NCI-H69 (cell line): ENCODE measurements at regions not wholly inside any gene's neighbourhood (a gene's known extent, or its start where the extent isn't known, plus 50 kb on each side); places are given as distances from the start of the nearest gene placed in this dataset.

ENCODE experiments used
- DNase-seq: peaks from one replicate; lab custom pipeline; 2025; lab: John Stamatoyannopoulos, UW

DNA sequence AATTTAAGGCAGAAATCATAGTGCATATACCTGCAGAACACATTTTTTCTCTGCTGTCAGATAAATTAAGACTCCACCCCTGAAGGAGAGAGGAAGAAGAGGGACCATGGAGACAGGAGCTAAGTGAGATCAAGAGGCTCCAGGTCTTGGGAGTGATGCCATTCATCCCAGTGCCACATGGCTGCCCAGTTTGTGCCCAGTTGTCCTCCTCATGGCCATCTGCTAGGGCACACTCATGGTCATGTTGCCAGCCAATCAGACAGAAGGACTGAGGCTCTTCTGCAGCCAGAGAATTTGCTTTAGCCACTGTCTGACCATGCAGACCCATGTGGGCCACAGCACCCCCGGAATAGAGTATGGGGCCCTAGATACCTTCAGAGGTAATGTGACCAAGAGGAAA is 270.5 kb upstream of the PROK2 start:
- DNase-seq = no peak

DNA sequence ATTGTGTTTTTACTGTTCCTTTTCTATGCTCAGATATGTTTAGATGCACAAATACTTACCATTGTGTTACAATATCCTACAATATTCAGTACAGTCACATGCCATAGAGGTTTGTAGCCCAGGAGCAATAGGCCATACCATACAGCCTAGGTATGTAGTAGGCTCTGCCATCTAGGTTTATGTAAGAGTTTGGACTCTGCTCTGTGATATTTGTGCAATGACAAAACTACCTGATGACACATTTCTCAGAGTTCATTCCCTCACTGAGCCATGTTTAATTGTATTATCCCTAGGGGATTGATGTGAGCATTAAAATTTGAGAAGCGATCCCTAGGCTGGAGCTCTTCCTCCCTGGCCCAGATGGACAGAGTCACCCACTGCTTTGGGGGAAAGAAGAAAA is 270.0 kb upstream of the PROK2 start:
- DNase-seq = no peak

DNA sequence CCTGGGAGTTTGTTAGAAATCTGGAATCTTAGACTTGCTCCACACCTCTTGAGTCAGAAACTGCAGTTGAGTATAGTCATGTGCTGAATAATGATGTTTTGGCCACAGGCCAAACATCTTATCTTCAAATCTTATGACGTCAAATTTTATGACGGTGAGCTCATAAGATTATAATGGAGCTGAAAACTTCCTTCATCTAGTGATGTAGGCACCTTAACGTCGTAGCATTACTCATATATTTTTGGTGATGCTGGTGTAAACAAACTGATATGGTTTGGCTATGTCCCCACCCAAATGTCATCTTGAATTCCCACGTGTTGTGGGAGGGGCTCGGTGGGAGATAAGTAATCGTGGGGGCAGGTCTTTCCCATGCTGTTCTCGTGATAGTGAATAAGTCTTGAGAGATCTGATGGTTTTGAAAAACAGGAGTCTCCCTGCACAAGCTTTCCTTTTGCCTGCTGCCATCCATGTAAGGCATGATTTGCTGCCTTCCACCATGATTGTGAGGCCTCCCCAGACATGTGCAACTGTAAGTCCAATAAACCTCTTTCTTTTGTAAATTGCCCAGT is 268.0 kb upstream of the PROK2 start:
- no peak for DNase-seq

DNA sequence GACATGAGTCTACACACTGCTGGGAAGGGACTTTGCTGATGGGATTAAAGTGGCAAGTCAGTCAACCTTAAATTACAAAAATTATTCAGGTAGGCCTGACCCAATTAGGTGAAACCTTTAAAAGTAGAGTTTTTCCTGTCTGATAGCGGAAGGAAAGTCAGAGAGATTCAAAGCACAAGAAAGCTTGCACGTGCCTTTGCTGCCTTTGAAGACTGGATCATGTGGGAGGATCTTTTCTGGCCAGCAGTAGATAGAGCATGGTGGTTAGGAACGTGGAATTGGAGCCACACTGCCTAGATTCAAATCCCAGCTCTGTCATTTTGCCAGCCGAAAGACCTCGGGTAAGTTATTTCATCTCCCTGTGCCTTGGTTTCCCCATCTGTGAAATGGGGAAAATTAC is 265.8 kb upstream of the PROK2 start:
- DNase-seq = no peak

DNA sequence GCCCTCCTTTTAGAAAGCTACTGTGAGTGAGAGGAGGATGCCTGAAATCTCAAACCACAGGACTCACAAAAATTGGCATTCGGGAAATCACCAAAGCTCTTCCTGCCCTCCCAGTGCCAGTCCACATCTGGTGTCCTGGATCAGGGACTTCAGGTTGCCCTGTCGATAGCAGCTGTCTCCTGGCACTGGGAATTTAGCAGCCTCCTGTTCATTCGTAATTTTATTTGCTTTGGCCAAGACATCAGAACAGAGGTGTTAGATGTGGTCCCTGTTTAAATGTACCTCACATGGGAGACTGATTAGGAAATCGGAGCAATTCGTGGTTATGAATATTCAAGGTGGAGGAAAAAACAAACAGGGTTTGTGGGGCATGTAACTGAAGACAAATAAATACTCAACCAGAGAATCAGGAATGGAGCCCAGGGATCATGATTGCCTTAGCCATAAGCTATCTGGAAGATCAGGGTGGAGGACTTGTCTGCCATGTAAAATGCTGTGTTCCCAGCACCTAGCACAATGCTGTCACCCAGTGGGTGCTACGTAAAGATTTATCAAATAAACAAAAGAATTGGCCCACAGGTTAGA is 265.2 kb upstream of the PROK2 start:
- peak; percentile 81 for DNase-seq

DNA sequence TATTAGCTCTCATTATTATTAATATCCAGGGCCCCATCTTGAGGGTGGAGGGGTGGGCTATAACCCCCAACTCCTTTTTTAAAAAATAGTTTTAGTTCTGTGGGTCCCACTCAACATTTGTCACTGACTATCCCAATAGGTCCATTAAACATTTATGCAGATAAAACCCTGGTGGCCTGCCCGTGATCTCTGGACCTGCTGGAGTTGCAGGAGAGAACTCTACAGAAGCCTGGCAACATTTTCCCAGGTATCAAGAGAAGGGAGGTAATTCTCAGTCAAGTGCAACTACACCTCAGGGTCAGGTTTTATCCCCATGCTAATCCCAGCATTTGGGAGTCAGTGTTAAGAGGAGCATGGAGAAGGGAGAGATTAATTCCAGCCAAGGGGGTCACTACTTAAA is 264.4 kb upstream of the PROK2 start:
- no peak for DNase-seq

DNA sequence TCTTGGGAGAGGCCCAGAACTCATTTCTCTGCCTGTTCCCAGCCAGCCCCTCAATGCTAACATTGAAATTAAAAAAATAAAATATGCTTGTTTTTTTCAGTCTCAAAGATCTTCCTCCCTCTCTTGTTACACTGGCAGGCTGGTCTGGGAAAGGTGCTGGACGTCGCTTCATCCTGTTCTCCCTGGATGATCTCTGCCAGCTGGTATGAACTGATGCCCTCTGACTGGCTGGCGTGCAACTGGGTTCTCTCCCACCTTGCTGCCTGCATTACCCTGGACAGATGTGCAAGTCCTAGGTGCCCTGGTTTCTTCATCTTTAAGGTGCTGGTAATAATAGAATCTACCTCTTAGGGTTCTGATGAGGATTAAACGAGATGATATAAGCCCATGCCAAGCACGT is 263.9 kb upstream of the PROK2 start:
- no peak for DNase-seq

DNA sequence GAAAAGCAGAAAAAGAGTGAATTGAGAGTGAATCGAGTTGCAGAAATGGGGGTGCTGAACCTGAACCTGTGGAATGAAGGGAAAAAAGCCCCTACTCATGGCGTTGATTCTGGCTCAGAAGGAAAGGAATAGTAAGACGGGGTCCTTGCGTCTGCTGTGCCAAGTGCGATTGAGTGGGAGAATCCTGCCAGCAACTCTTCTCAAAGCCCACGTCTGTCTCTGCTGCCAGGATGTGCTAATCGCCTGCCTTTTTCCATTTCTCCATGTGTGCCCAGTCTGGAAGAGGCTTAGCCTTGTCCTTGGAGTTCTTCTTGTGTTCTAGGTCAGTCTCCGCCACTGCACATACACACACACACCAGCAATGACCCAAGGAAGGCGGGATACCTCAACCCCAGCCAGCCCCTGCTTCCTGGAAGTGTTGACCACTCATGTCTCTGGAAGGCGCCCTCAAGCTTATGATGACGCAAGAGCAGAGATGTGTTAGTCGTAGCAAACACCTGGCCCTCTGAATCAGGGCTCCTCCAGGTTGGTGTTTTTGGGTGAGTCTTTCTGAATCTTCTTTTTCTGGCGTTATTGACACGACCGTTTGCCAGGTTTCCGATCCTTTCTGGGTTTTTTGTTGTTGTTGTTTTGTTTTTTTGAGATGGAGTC is 262.4 kb upstream of the PROK2 start:
- DNase-seq = no peak

DNA sequence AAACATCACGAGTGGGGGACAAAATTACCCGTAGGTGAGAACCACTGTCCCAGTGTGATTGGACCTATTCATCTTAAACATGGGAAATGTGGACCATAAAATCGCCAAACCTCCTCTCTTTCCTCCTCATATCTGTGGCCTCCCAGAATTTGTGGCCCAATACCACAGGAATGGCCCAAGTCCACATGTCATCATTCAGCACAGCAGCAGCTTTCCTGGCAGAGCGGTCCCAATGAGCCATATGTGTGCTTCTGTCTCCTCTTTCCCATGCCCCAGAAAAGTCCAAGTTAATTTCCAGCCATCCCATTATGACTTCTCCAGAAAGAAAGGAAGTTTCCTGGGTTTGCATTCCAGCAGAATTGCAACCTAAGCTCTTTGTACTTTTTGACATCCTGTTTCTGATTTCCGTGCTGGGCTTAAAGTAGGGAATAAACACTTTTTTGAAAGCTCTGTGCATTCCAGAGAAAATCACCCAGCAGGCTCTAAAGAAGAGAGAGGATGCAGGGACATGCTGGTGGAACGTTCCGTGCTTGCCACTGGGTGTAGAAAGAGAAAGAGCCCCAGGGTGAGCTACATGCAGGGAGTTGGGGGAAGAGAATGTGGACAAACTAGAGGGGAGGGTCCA is 259.4 kb upstream of the PROK2 start:
- DNase-seq = peak; percentile 18

DNA sequence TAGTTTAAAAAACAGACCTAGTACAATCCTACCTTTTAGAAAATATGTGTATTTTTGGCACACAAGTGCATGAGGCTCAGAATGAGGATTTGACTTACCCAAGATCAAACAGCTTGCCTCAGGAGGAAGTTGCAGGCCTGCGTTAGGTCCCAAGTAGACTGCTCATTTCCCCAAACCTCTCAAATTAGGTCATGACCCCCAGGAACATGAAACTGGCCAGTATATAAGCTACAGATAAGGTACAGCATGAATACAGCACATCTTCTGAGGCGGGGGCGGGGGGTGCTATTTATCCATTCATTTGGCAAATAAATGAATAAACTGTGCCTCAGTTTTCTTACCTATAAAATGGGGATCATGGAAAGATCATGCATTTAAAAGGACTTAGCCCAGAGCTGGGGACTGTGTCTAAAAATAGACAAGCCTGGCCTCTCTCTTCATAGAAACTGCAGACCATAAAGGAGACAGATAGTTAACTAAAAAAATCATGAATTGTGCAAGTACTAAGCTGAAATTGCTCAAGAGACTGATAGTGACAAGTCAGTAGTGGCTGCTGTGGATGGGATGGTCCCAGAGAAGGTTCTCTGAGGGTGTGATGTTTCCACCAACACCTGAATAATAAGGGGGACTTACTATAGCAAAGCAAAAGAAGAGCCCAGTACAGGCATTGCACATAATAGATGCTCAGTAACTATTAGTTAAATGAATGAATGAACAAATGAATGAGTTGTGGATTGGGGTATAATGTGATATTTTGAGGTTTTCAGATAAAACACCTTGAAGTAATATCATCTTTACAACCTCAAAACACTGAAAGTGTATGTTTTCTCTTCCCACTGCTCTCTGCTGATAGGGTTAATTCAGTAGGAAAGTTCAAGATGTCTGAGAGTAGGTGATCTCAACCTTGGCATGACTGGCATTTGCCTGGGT is 258.5 kb upstream of the PROK2 start:
- DNase-seq = no peak

DNA sequence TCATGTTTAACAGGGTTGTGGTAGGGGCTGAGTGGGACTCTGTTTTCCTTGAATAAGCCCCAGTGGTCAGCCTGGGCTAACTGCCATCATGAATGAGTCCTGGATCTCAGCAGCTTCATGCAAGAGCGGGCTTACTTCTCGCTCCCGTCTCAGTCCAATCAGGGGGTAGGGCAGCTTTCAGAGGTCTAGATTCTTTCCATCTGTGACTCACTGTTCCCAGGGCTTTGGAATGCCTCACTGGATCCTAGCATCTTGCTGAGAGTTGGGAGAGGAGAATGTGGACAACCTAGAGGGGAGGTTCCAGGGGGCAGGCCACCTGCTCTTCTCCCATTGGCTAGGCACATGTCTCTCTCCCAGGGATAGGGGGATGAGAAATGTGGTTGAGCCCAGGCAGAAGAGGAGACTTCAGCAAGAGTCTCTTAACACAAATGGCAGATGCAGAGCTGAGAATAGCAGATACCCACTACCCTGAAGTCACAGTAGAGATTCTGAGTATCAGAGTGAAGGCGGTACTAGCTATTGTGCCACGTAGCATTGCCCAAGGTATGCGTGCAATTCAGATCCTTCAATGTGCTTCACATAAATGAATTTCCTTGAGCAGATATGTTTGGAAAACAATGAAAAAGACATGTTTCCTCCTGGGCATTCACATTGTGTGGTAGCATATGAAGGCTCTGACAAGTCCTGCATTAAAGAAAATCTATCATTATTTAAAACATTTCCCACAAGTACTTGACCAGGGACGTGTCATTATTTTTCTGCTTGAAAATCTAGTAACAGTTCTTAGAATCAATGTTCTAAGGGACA is 257.7 kb upstream of the PROK2 start:
- no peak for DNase-seq

DNA sequence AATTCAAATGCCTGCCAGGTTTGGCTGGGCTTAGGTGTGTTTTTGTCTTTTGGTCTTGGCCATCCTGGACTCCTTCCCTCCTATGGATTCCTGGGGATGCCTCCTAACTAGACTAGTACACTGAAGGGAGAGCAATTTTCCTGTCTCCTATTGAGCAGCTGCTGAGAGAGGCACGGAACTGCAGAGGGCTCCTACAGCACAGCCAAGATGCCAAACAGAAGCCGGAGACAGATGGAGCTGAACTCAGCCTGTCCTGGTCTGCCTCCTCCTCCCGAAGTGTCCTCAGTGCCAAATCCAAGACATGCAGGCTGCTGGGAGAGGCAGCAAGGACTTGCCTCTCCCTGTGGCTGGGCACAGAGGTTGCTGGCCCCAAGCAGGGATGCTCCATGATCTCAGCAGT is 256.6 kb upstream of the PROK2 start:
- DNase-seq = peak; percentile 68

DNA sequence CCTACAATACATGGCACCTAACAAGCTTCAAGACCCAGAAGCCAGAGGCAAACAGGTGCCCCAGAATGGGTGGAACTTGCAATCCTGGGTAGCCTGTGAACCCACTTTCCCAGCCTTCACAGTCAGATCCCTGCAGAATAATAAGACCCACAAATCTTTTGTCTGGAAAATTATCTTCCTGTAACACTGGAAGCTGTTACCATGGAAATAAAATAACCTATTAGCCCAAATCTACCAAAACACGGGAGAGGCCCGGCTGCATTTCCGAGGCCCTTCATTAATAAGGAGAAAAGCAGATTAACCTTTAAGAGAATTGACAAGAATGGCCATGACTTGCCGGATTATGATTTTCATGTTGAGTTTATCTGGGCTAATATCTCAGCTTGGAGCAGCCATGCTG is 256.1 kb upstream of the PROK2 start:
- DNase-seq = no peak

DNA sequence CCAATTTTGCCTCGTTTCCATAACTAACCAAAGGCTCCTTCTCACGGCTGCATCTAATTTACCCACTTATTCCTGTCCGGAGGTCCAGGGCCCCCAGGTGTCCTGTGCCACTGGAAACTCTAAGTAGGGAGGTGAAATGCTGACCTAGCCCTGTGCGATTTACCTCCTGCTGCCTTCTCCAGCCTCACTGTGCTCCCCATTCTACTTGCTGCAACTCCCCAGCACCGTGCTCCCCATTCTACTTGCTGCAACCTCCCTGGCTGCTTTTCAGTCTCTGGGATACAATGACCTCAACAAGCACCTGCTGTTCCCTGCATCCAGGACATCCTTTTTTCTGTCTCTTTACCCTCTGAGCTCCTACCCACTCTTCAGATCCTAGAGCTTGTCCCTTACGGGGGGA is 254.7 kb upstream of the PROK2 start:
- DNase-seq = no peak

DNA sequence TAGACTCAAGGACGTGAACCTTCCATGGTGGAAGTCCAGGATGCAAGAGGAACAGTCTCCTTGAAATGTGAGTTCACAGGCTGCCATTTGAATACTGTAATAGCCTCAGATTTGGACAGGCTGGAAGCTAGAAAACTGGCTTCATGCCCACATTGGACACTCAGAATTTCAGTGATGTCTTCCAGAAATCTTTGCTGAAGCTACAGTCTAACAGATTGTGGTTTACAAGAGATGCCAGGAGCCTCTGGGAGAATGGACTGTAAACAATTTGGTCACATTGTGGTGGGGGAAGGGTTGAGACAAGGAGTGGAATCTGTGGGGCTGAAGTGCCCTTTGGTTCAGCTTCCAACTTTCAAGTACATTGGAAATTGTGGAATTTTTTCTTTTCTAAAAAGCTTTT is 252.0 kb upstream of the PROK2 start:
- no peak for DNase-seq

DNA sequence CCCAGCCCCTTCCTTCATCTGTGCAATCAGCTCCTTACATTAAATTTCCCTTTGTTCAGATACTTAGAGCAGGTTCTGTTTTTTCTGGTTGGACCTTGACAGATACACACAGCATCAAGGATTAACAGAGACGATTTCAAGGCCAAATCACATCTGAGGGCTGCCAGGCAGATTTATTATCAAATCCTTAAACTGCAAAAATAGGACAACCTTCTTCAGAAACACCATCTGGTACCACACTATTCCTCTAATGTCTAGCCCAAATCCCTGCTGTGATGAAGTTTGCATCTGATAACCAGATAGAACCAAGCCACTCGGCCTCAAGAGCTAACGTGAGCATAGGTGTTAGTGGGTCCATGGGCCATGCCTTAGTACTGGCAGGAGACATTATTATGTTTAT is 250.7 kb upstream of the PROK2 start:
- no peak for DNase-seq

DNA sequence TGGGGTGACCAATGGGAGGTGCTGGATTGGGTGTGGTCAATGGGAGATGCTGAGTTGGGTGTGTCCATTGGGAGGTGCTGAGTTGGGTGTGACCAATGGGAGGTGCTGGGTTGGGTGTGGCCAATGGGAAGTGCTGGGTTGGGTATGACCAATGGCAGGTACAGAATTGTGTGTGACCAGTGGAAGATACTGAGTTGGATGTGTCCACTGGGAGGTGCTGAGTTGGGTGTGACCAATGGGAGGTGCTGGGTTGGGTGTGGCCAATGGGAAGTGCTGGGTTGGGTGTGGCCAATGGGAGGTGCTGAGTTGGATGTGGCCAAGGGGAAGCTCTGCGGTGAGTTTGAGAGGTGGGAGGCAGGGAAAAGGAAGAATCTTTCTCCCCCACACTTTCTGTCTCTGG is 250.0 kb upstream of the PROK2 start:
- no peak for DNase-seq

DNA sequence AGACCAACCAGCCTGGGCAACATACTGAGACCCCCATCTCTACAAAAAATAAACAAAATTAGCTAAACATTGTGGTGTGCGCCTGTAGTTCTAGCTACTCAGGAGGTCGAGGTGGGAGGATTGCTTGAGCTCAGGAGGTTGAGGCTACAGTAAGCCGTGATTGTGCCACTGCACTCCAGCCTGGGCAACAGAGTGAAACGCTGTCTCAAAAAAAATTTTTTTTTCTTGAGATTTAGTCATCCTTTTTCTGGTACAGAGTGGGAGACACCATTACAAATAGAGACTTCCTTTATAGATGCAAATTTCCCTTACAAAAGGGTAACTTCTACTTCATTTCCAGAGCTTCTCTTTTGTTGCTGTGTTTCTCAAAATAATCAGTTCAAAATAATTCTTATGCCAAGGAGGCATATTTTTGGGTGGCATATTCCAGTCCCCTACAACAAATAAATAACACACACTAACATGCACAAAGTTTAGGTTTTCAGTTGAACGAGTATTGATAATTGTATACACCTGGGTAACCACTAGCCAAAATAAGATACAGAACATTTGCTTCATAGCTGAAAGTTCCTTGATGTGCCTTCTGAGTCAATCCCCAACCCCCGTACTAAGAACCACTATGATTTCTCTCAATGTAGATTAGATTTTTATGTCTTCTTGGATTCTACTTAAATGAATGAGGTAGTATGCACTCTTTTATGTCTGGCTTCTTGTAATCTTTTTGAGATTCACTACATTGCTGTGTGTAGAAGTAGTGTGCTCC is 248.9 kb upstream of the PROK2 start:
- no peak for DNase-seq

DNA sequence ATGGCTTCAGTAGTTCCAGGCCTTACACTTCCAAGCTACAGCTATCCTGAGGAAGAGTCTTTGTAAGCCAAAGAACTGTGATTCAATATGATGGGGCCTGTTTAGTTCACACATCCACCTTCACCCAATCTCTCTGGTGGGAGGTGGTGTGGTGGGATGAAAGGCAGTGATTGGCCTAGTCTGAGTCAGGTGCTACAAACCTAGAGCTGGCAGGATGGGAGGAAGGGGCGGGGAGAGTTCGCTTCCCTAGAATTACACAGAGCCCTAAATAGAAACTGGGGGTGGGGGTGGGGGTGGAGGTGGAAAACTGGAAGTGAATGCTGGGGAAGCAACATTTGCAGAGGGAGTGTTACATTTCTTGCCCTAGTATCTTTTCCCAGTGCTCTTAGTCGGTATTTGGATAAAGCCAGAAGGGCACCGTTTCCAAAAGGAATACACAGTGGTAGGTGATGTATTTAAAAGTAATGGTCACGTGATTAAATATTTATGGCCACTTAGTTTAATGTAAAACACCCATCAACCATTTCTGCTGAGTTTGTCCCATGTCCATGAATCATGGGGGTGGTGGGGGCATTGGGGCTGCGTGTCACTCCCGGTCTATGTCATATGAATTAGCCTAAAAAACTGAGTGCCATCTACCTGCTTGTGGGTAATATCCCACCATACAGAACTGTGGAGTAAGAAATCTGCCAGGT is 247.6 kb upstream of the PROK2 start:
- DNase-seq = no peak

DNA sequence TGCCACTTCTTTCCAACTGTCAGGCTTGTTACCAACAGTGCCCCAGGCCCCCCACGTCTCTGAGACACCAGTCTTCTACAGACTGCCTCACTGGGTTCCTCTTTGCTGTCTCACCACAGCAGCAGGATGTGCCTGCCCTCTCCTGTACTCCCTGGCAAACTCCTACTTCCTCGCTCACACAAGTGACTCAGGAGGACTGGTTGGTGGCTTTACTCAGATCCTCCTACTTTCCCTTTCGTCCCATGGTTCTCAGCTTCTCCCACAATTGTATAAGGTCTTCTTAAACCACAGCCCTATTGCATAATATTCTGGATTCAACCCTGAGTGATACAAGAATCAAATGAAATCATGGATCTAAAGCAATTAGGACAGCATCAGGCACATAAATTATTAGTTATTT is 246.6 kb upstream of the PROK2 start:
- no peak for DNase-seq
